Karpas-422 (cell line): ENCODE measurements at regions not wholly inside any gene's neighbourhood (a gene's known extent, or its start where the extent isn't known, plus 50 kb on each side); places are given as distances from the start of the nearest gene placed in this dataset.

Source experiments
- DNase-seq: peaks from one replicate; pipeline ENCODE4 v3.0.0-alpha.2; 2015
- H2AFZ ChIP-seq: fragments of 200-600 bp; sonication (generic); 2 replicates; pipeline ENCODE4 v1.6.1; 2014; ENCODE audit warnings: antibody characterized with exemption, low read length, mixed read lengths
- H3K27ac ChIP-seq: fragments of 200-600 bp; sonication (generic); 2 replicates; pipeline ENCODE4 v1.5.1; 2014; ENCODE audit warnings: mild to moderate bottlenecking, low read length, moderate library complexity
- H3K27me3 ChIP-seq: fragments of 200-600 bp; sonication (generic); 2 replicates; pipeline ENCODE4 v1.6.1; 2014; ENCODE audit warnings: low read length, mixed read lengths
- H3K36me3 ChIP-seq: fragments of 200-600 bp; sonication (generic); 2 replicates; pipeline ENCODE4 v1.6.1; 2014; ENCODE audit warnings: low read length, mixed read lengths; ENCODE audit not compliant: insufficient read depth
- H3K4me1 ChIP-seq: fragments of 200-600 bp; sonication (generic); 2 replicates; pipeline ENCODE4 v1.6.1; 2014; ENCODE audit warnings: mild to moderate bottlenecking, low read length, mixed read lengths
- H3K4me2 ChIP-seq: fragments of 200-600 bp; sonication (generic); 2 replicates; pipeline ENCODE4 v1.6.1; 2014; ENCODE audit warnings: low read length, low read depth, mild to moderate bottlenecking; ENCODE audit not compliant: poor library complexity, severe bottlenecking
- H3K4me3 ChIP-seq: fragments of 200-600 bp; sonication (generic); 2 replicates; pipeline ENCODE4 v1.5.1; 2014; ENCODE audit warnings: mild to moderate bottlenecking, antibody characterized with exemption, low read length, mixed read lengths
- H3K79me2 ChIP-seq: fragments of 200-600 bp; sonication (generic); 2 replicates; pipeline ENCODE4 v1.6.1; 2014; ENCODE audit warnings: mild to moderate bottlenecking, low read length, mixed read lengths
- H3K9ac ChIP-seq: fragments of 200-600 bp; sonication (generic); 2 replicates; pipeline ENCODE4 v1.6.0; 2014; ENCODE audit warnings: low read length
- H3K9me2 ChIP-seq: fragments of 200-600 bp; sonication (generic), shearing (Covaris generic); replicated peaks from 2 replicates; pipeline ENCODE4 v1.6.0; 2014; ENCODE audit warnings: mild to moderate bottlenecking, low read length, moderate library complexity; ENCODE audit not compliant: insufficient read depth
- H3K9me3 ChIP-seq: fragments of 300-700, 200-600 bp; sonication (generic); 2 replicates; pipeline ENCODE4 v1.6.1; 2014; ENCODE audit warnings: low read length, mixed read lengths
- H4K20me1 ChIP-seq: fragments of 200-600 bp; sonication (generic); 2 replicates; pipeline ENCODE4 v1.6.1; 2014; ENCODE audit warnings: mild to moderate bottlenecking, antibody characterized with exemption, low read length, low read depth; ENCODE audit not compliant: insufficient read depth

DNA sequence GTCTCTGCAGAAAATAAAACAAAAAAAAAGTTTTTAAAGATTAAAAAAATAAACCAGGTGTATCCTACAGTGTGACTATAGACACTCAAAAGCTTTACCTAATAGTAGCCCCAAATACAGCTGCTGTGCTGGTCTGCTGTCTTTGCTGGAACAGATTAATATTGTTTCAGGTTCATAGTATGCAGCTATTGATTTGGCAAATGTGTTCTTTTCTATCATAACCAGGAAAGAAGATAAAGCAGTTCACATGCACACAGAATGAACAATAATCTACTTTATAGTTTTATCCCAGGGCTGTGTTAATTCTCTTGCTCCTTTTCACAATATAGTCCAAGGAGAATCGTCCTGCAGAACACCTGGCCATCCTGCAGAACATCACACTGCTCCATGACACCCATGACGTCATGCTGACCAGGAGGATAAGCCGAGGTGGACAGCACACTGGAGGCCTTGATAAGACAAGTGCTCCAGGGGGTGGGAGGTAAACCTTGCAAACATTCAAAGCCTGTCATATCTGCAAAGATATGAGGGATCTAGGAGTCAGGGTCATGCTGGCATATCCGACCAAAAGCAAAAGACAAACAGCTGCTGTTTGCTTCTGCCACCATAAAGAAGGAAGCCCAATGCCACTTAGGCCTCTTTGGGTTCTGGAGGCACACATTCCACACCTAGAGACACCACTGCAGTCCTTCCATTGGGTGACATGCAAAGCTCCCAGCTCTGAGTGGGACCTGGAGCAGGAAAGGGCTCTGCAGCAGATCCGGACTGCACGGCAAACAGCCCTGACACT lies 86.1 kb upstream of the SLC2A1 start:
- H3K27me3 ChIP-seq, result no peaks in the 10 kb centered on the region
- no peak overlapping the region for H2AFZ ChIP-seq
- no peaks in the 10 kb centered on the region for H3K79me2 ChIP-seq
- no peak overlapping the region for H3K4me3 ChIP-seq
- no peaks in the 10 kb centered on the region for H3K9me2 ChIP-seq
- no peak overlapping the region for H3K9ac ChIP-seq
- H3K9me3 ChIP-seq, result no peaks in the 10 kb centered on the region
- no peaks in the 10 kb centered on the region for H4K20me1 ChIP-seq
- H3K36me3 ChIP-seq, result no peaks in the 10 kb centered on the region
- DNase-seq, result no peak
- H3K4me2 ChIP-seq, result no peak overlapping the region
- H3K4me1 ChIP-seq, result no peaks in the 10 kb centered on the region
- H3K27ac ChIP-seq, result no peak overlapping the region

DNA sequence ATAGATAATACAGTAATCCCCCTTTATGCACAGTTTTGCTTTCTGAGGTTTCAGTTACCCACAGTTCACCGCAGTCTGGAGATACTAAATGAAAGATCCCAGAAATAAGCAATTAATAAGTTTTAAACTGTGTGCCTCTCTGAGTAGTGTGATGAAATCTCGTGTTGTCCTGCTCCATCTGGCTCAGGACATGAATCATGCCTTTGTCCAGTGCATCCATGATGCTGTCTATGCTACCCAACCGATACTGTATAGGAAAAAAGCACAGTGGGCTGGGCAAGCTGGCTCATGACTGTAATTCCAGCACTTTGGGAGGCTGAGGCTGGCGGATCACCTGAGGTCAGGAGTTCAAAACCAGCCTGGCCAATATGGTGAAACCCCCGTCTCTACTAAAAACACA lies 85.0 kb upstream of the SLC2A1 start:
- Histone ChIP-seq H3K9me2 (no peaks in the 10 kb centered on the region), H3K4me1 (no peaks in the 10 kb centered on the region)
- no peak for DNase-seq

GRCh38 chr1:43042773-43043457 lies 84.2 kb upstream of the SLC2A1 start:
- Histone ChIP-seq H3K27ac (no peak overlapping the region), H3K36me3 (no peaks in the 10 kb centered on the region), H3K9me2 (no peaks in the 10 kb centered on the region), H4K20me1 (no peaks in the 10 kb centered on the region), H3K4me1 (no peaks in the 10 kb centered on the region), H2AFZ (no peak overlapping the region), H3K4me2 (no peak overlapping the region), H3K27me3 (no peaks in the 10 kb centered on the region), H3K79me2 (no peaks in the 10 kb centered on the region), H3K4me3 (no peak overlapping the region), H3K9me3 (no peaks in the 10 kb centered on the region), H3K9ac (no peak overlapping the region)
- no peak for DNase-seq

More for the DNA sequence above, 85.0 kb upstream of the SLC2A1 start:
- no peaks in the 10 kb centered on the region for H3K36me3 ChIP-seq
- no peaks in the 10 kb centered on the region for H3K79me2 ChIP-seq
- no peaks in the 10 kb centered on the region for H3K27me3 ChIP-seq
- H3K9ac ChIP-seq, result no peak overlapping the region
- H2AFZ ChIP-seq, result no peak overlapping the region
- no peak overlapping the region for H3K27ac ChIP-seq
- no peak overlapping the region for H3K4me2 ChIP-seq
- H3K4me3 ChIP-seq, result no peak overlapping the region
- H4K20me1 ChIP-seq, result no peaks in the 10 kb centered on the region
- no peaks in the 10 kb centered on the region for H3K9me3 ChIP-seq

DNA sequence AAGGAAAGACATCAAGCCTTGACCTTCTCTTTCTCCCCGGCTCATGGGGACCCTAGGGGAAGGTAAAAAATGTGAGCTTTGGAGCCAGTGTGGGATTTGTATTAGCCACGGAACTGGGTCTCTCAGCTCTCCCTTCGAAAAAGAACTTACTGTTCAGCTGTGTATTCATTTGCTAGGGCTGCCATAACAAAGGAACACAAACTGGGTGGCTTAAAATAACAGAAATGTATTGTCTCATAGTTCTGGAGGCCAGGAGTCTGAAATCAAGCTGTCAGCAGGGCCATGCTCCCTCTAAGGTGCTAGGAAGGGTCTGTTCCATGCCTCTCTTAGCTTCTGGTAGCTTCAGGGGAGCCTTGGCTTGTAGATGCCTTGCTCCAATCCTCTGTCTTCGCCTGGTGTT lies 83.5 kb upstream of the SLC2A1 start:
- H3K27ac ChIP-seq, result no peak overlapping the region
- H3K4me2 ChIP-seq, result no peak overlapping the region
- no peaks in the 10 kb centered on the region for H3K9me3 ChIP-seq
- DNase-seq, result no peak
- no peak overlapping the region for H3K9ac ChIP-seq
- H3K9me2 ChIP-seq, result no peaks in the 10 kb centered on the region
- H2AFZ ChIP-seq, result no peak overlapping the region
- no peaks in the 10 kb centered on the region for H3K4me1 ChIP-seq
- no peak overlapping the region for H3K4me3 ChIP-seq
- H3K27me3 ChIP-seq, result no peaks in the 10 kb centered on the region
- H3K79me2 ChIP-seq, result no peaks in the 10 kb centered on the region
- H4K20me1 ChIP-seq, result no peaks in the 10 kb centered on the region
- H3K36me3 ChIP-seq, result no peaks in the 10 kb centered on the region

- Histone ChIP-seq H3K9ac (no peak overlapping the region), H3K4me3 (no peak overlapping the region), H3K4me1 (no peaks in the 10 kb centered on the region), H3K27ac (no peak overlapping the region), H3K27me3 (no peaks in the 10 kb centered on the region), H4K20me1 (no peaks in the 10 kb centered on the region), H3K4me2 (no peak overlapping the region), H3K79me2 (no peaks in the 10 kb centered on the region), H2AFZ (no peak overlapping the region), H3K36me3 (no peaks in the 10 kb centered on the region), H3K9me2 (no peaks in the 10 kb centered on the region), H3K9me3 (no peaks in the 10 kb centered on the region)
- no peak for DNase-seq
Observed at GRCh38 chr1:43041591-43041990, 82.9 kb upstream of the SLC2A1 start.

- Histone ChIP-seq H3K9me3 (no peaks in the 10 kb centered on the region), H3K27ac (no peak overlapping the region)
Observed at GRCh38 chr1:43039228-43040055, 80.8 kb upstream of the SLC2A1 start.

GRCh38 chr1:43038232-43038935 lies 79.7 kb upstream of the SLC2A1 start:
- Histone ChIP-seq H3K27me3 (no peaks in the 10 kb centered on the region), H3K36me3 (no peaks in the 10 kb centered on the region), H2AFZ (no peak overlapping the region), H3K4me1 (no peaks in the 10 kb centered on the region), H3K27ac (no peak overlapping the region), H3K9ac (no peak overlapping the region), H3K4me2 (no peak overlapping the region), H4K20me1 (no peaks in the 10 kb centered on the region), H3K79me2 (no peaks in the 10 kb centered on the region), H3K4me3 (no peak overlapping the region), H3K9me2 (no peaks in the 10 kb centered on the region), H3K9me3 (no peaks in the 10 kb centered on the region)
- no peak for DNase-seq

More at GRCh38 chr1:43039228-43040055, 80.8 kb upstream of the SLC2A1 start:
- no peaks in the 10 kb centered on the region for H4K20me1 ChIP-seq
- no peaks in the 10 kb centered on the region for H3K27me3 ChIP-seq
- no peak overlapping the region for H3K4me2 ChIP-seq
- no peak overlapping the region for H3K4me3 ChIP-seq
- no peaks in the 10 kb centered on the region for H3K36me3 ChIP-seq
- no peak overlapping the region for H3K9ac ChIP-seq
- H3K79me2 ChIP-seq, result no peaks in the 10 kb centered on the region
- no peaks in the 10 kb centered on the region for H3K4me1 ChIP-seq
- no peak for DNase-seq
- no peaks in the 10 kb centered on the region for H3K9me2 ChIP-seq
- no peak overlapping the region for H2AFZ ChIP-seq
